GM18858 (cell line): ENCODE measurements at regions not wholly inside any gene's neighbourhood (a gene's known extent, or its start where the extent isn't known, plus 50 kb on each side); places are given as distances from the start of the nearest gene placed in this dataset.

ENCODE experiments used
- ATAC-seq: cut with Tn5 transposase; IDR thresholded peaks from one replicate; pipeline ENCODE4 v1.9.1; 2021; ENCODE audit not compliant: unreplicated experiment

- no peak for ATAC-seq
These were observed 148.1 kb downstream of the PPARGC1A start for GRCh38 chr4:23741681-23742191.

DNA sequence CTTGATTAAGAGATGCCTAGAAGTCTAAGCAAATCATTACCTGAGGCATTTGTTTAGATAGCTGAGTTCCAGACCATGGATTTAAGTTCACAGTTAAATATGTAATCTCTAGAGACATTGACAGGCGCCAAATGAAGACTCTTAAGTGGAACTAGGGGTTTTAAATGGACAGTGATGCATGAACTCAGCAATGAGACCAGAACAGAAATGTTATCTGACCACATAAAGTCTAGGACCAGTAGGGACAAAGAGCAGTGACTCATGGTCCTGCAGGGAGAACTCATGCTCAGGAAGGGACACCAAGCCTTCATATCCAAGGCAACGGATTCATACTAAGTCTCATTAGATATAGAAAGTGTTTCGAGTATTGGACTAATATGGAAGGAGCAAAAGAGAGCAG lies 152.3 kb downstream of the PPARGC1A start:
- no peak for ATAC-seq

GRCh38 chr4:23736466-23736865 lies 153.4 kb downstream of the PPARGC1A start:
- no peak for ATAC-seq

DNA sequence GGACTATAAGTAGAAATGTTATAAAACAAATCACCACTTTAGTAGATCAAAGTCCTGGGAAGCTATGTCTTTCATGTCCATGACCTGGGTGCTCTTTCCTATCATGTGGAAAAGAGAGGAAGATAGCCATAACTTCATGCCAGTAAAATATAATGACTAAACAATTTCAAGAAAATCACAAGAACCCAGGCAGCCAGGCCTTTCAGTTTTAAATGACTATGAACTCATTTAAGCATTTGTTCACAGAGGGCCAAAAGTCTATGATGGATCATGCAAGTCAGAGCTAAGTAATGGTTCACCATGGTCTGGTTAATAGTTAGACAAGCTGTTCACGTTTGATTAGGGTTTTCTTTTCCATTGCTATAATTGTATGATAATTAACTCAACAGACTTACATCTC lies 155.8 kb downstream of the PPARGC1A start:
- no peak for ATAC-seq

DNA sequence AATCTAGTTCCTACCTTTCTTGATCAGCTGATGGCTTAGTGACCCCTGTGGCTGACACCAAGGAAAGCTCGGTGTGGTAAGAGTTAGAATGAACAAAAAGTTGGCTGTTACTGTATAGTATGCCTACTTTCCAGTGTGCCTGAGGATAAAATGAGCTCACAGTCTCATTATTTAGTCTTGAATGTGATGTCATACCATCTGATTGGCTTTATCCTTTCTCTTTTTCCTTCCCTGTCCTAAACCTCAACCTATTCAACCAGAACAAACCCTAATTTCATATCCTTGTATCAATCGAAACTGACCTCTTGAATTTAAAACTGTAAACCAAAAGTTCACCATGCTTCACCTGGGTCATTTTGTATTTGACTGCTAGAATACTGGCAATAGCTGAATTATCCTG lies 156.4 kb downstream of the PPARGC1A start:
- no peak for ATAC-seq

DNA sequence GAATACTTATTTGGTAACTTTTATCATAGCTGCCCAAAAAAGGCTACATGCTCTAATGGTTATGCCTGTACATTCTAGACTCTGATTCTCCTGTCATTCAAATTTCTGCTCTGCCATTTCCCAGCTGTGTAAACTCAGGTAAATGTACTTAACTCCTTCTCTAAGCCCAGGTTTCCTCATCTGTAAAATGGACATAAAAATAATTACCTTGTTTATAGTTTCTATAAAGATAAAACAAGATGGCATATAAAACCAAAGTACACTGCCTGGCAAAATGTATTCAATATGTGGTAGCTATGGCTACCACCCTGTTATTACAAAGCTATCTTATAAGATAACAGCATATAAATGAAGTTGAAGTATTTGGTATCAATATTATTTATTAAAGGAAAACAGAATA lies 158.8 kb downstream of the PPARGC1A start:
- ATAC-seq, result no peak

GRCh38 chr4:23728971-23729370 lies 160.9 kb downstream of the PPARGC1A start:
- no peak for ATAC-seq

- no peak for ATAC-seq
These were observed 161.5 kb downstream of the PPARGC1A start for GRCh38 chr4:23728393-23728792.

DNA sequence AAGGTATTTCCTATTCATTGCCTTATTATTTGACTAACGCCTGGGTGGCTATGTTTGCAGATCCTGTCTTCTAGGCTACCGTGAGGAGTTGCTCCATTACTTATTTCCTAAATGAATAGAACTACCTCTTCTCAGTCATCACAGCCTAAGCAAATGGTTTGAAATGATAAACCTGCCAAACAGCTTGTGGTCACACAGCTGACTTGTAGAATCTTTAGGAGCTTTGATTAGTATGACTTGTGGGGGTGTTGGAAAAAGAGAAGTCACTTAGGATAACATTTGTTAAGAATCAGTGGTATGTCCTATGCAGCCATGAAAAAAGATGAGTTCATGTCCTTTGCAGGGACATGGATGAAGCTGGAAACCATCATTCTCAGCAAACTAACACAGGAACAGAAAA lies 169.3 kb downstream of the PPARGC1A start:
- no peak for ATAC-seq

- no peak for ATAC-seq
These were observed 171.4 kb downstream of the PPARGC1A start for GRCh38 chr4:23718435-23718834.

DNA sequence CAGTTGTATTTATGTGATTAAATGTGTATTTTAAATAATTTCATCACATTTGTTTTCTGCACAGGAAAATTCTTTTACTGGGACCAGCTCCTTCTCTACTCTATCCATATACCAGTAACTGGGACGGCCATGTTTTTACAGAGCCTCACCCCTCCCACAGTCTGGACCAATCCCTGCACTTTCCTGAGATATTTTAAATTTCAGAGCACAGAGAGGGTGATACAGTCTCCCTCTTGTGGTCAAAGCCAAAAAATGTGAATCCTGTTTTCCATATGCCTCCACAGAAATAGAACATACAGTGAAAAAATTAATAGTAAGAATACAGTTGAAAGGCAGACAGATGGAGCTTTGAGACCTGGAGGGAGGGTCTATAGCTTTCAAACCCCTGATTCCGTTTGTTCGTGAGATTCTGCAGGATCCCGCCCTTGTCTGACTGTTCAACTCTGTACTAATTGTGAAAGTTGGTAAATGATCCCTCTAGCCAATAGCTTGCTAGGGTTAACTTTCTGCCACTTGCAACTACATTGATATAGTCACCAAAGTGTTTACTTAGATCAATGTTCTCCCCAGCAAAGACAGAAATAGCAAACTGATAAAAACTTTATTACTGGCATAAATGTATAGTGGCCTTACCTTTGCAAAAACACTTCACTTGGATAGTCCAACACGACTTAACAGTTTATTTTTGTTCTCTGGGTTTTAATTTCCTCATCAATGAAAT lies 172.2 kb downstream of the PPARGC1A start:
- no peak for ATAC-seq

DNA sequence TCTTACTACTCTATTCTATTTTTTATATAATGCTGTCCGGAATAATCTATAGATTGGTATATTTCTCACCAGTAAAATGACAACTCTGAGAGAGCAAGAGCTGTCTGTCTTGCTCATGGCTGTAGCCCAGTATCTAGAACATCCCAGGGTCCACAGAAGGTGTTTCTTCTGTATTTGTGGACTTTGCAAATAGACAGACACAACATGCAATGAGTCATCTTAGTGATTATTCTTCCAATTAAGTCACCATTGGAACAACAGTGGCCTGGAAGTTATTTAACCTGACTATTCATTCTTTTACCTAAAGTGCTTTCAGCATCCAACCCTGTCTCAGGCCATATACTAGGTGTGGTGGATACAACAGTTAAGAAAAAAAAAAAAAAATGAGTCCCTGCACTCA lies 179.5 kb downstream of the PPARGC1A start:
- no peak for ATAC-seq

DNA sequence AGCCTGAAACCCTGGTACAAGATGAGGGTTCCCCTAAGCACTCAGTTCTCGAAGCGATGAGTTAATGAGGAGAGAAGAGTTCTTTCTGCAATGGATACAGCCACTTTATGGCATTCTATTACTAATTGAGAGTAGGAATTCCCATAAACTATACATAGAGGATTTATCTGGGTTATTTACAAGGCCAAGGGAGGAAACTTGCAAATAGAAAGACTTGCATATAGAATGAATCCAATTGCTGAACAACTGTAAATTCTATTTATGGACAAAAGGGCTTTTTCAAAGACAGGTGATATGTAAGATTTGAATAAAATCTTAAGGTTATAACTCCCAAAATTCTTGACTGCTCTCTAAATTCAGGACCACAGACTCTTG lies 182.2 kb downstream of the PPARGC1A start:
- ATAC-seq, result no peak

DNA sequence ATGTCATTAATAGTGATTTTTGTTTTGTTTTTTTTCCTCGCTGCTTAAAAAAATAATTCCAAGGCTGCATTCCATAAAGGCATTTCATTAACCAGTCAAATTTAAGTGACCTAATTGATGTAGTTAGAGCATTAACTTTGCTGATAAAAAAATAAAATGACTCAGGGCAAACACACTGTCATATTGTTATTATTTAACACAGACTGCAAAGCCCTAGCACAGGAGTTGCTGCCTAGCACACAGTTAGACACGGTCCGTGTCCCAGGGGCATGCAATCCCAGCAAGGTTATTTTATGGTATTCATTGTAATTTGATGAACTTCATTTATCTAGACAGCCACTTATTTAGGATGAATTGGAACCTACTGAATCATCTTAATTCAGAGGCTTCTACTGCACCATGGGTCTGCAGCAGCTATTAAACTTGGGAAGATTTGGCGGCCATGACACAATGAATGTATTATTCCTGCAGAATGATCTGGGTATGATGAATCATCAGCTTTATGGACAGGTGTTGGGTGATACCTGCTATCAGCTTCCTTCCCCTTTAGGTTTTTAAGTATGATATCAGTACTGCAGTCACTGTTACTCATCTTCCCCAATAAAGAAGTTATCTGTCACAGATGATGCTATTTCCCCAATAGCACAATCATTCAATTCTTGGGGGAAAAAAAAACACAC lies 182.7 kb downstream of the PPARGC1A start:
- no peak for ATAC-seq

- no peak for ATAC-seq
These were observed 189.7 kb downstream of the PPARGC1A start for GRCh38 chr4:23700197-23700596.

DNA sequence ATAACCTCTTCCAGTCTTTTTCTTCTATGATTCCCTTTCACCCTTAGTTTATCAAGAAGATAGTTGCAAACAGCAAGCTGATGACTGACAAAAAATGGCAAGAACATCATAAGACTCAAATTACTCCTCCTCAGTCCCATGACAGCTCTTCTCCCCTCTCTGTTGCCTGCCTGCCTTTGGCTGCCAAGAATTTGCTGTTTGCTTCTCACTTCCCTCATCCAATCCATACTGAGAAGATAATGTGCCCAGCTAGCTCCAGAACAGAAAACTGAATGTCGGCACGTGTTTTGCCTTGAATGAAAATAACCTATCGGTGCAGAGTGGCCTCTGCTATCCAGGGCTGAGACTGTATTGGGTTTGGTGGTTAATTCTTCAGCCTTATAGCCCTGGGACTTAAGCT lies 192.1 kb downstream of the PPARGC1A start:
- no peak for ATAC-seq

DNA sequence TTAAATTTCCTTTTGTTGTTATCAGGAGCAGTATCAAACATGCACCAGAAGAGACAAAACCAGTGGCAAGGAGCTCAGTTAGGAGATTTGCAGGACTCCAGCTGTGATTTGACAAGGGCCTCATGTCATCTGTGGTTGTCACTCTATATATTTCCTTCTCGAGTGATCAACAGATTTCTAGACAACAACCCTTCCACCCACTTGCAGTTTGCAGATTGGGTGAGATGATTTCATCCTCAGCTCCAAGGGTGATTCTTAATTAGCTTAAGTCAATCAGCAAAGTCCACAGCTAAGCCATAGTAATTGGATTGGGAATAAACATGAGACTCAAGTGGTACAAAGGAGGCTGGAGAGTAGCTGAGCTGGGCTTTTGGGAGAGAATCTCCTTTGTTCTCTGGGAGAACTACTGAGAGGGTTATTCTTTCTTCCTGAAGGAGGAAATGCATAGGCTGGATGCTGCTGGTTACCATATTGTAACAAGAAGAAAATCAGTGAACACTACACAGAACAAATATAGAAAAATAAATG lies 192.8 kb downstream of the PPARGC1A start:
- ATAC-seq, result no peak

- ATAC-seq, result no peak
These were observed 203.5 kb downstream of the PPARGC1A start for GRCh38 chr4:23686169-23686897.

- ATAC-seq, result no peak
These were observed 204.4 kb downstream of the PPARGC1A start for GRCh38 chr4:23685471-23685870.

DNA sequence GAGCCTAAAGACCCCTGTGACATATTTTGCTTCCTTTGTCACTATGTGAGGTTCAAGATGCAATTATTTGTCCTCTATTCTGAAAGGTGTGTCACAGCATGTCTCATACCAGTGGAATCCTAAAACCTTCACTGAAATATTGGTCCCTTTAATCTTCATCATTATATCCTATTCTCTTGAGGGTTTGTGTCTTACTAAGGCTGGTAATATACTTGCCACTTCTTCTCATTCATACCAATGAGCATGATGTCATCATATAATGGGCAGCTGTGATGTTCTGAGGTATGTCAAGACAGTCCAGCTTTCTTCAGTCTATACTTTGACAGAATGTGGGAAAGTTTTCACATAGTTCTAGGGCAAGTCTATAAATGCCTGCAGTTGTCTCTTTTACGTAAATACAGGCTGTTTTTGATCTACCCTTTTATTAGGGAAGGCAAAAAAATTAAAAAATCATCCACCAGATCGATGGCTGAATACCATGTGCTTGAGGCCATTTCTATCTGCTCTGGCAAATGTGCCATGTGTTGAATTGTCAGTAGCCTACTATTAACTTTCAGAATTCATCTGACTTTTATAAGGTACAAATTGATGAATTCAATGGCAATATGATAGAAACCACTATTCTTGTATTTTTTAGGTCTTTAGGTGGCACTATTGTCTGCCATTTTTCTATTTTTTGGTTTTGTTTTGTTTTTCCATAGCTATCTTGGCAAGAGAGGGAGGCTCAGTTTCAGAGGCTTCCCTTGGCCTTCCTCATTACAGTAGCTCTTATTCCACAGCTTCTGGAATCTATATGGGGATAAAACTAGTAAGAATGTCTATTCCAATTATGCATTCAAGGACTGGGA lies 209.0 kb downstream of the PPARGC1A start:
- ATAC-seq, result no peak

DNA sequence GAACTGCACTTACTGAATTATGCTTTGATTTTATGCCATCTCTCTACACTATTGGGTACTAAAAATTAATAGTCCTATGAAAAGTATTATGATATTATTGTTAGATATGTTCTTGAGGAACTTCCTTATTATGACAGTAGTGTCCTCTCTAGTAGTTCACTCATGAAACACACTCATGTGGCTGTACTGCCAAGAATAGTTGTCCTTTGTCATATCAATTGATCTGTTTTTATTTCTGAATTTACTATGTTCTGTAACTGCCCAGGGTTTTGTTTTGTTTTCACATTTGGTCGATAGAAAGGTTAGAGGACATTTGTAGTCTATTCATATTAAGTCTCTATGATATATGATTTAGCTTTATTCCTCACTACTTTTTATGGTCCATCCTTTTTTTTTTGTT lies 215.2 kb downstream of the PPARGC1A start:
- no peak for ATAC-seq
